ENCODE measurements at regions not wholly inside any gene's neighbourhood (a gene's known extent, or its start where the extent isn't known, plus 50 kb on each side); places are given as distances from the start of the nearest gene placed in this dataset.

DNA sequence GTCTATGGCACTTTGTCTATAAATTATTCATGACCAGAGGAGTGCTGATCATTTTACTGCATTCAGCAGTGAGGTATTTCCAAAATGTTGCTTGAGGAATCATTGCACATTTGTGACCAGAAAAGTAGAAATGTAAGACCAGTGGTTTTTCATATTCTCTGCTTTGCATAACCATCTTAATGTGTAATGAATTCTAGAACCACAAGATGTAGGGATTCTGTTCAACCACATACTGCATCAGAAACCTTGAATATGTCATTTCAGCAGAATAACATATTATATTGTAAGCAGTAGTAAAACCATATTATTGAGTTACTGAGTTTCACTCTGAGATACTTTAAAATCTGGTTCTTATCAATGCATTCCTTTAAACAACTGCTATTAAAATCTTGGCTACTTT lies 1243.4 kb downstream of the MAT2B start:
- TF ChIP-seq, protein P1, sequence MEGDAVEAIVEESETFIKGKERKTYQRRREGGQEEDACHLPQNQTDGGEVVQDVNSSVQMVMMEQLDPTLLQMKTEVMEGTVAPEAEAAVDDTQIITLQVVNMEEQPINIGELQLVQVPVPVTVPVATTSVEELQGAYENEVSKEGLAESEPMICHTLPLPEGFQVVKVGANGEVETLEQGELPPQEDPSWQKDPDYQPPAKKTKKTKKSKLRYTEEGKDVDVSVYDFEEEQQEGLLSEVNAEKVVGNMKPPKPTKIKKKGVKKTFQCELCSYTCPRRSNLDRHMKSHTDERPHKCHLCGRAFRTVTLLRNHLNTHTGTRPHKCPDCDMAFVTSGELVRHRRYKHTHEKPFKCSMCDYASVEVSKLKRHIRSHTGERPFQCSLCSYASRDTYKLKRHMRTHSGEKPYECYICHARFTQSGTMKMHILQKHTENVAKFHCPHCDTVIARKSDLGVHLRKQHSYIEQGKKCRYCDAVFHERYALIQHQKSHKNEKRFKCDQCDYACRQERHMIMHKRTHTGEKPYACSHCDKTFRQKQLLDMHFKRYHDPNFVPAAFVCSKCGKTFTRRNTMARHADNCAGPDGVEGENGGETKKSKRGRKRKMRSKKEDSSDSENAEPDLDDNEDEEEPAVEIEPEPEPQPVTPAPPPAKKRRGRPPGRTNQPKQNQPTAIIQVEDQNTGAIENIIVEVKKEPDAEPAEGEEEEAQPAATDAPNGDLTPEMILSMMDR (conservative IDR thresholded peaks at IDR 0.05): no peak
- no peak overlapping the region for H3K27ac ChIP-seq

DNA sequence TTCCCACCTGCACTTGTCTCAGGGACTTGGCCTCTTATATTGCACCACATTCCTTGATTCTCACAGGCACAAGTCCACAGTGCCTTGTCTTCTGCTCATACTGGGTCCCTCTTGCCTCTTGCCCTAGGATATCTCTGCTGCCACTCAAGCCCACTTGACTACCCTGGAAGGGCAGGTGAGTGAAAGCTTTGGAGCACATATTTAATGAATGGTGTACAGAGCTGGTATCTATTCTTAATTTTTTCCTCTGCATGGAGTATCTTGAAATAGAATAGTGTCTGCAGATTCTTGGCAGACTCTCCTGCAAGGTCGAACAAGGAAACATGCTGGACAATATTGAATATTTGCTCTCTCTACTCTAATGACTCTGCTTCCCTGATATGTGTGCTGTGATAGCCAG lies 1248.0 kb downstream of the MAT2B start:
- H3K27ac ChIP-seq: no peak overlapping the region
- TF ChIP-seq, protein P1 (conservative IDR thresholded peaks at IDR 0.05): no peak

DNA sequence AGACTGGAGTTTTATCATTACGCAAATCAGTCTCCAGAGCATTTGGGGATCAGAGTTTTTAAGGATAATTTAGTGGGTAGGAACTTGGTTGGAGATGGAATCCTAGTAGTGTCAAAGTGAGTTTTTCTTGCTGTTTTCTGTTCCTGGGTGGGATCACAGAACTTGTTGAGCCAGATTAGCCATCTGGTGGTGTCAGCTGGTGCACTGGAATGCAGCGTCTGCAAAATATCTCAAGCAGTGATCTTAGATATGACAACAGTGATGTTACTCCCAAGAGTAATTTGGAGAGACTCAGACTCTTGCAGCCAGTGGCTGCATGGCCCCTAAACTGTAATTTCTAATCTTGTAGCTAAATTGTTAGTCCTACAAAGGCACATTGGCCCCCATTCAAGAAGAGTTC lies 1257.8 kb downstream of the MAT2B start:
- no peak overlapping the region for H3K27ac ChIP-seq
- TF ChIP-seq, protein P1 (conservative IDR thresholded peaks at IDR 0.05): no peak

DNA sequence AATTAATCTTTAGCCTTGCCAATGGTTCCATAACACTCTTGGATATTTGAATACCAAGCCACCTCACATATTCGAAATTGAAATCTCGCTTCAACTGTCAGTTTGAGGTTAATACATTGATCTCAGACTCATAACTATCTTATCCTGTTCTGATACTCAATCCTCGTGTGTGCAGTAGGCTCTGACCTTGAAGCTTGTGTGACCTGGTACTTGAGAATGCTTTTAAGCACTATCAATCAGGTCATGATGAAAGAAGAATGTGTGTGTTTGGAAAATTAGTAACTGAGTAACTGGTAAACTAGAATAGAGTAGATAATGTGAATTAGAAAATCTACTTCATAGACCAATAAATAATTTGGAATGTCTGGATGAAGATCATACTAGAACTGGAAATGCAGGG lies 1266.7 kb downstream of the MAT2B start:
- H3K27ac ChIP-seq: no peak overlapping the region
- TF ChIP-seq, protein P1 (conservative IDR thresholded peaks at IDR 0.05): no peak

DNA sequence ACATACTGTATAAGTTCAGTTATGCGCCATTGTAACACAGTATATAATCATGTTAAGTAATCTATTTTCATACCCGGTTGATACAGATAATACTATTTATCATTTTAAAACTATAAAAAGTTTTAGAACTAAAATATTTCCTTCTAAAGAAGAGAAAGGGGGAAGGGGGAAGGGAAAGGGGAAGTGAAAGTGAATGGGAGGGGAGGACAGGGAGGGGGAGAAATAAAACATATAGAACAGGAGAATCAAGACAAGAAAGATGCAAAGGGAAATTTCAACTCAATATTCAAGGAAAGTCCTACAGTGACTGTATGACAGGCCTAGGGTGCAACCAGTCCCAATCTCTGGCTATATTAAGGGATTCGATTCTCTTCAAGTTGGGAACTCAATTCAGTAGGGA lies 1278.8 kb downstream of the MAT2B start:
- no peak overlapping the region for H3K27ac ChIP-seq
- TF ChIP-seq, protein P1 (conservative IDR thresholded peaks at IDR 0.05): no peak

DNA sequence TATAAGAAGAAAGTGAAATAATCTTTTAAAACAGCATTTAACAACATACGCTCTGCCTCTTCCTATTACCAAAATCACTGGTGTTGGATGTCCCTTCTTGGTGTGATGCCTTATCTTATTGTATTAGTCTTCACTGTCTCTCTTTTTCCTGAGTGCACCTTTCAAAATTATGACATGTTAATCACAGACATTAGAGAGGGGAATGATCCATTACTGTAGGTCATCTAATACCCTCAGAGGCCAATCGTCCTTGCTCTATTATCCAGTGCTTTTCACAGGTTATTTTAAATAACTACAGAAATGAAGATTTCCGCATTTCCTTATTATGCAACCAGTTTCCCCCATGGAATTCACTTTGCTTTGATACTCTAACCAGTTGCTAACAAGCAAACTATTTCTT lies 1292.7 kb downstream of the MAT2B start:
- no peak overlapping the region for H3K27ac ChIP-seq
- TF ChIP-seq, protein P1 (conservative IDR thresholded peaks at IDR 0.05): no peak

DNA sequence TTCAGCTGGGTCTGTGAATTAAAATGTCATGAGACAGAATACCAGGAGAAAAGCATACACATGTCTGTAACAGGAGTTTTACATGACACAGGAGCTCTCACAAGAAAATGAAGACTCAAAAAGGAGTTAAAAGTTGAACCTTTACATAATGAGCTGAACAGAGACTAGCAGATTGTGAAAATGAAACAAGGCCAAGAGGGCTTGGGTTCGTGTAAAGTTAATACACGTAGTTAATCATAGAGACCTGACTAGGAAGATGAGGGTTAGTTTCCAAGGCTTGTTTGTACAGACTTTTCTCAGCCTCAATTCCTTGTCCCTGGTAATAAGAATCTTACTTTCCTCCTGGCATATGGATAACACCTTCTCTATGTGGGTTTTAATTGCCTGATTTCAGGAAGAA lies 1294.0 kb downstream of the MAT2B start:
- TF ChIP-seq, protein P1 (conservative IDR thresholded peaks at IDR 0.05): no peak
- no peak overlapping the region for H3K27ac ChIP-seq

DNA sequence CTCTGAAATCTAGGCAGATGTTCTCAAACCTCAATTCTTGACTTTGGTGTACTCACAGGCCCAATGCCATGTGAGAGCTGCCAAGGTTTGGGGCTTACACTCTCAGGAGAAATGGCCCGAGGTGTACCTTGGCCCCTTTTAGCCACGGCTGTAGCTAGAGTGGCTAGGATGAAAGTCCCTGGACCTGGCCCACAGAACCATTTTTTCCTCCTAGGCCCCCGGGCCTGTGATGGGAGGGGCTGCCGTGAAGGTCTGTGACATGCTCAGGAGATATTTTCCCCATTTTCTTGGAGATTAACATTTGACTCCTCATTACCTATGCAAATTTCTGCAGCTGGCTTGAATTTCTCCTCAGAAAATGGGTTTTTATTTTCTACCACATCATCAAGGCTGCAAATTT lies 1296.5 kb downstream of the MAT2B start:
- TF ChIP-seq, protein P1 (conservative IDR thresholded peaks at IDR 0.05): no peak
- H3K27ac ChIP-seq: no peak overlapping the region
